ENCODE measurements at regions not wholly inside any gene's neighbourhood (a gene's known extent, or its start where the extent isn't known, plus 50 kb on each side); places are given as distances from the start of the nearest gene placed in this dataset.
A peak's percentile ranks its signal among the peaks of the same experiment; 100 is the strongest.
"Not testable (repeated sequence)": the region's sequence is repeated elsewhere in the genome, so short reads cannot be mapped to it uniquely, and the experiment has no call there.

- H3K4me3 Mint-ChIP-seq; H3K27ac Mint-ChIP-seq; H3K9me3 Mint-ChIP-seq; DNase-seq; H3K27me3 Mint-ChIP-seq; H3K36me3 Mint-ChIP-seq (ENCODE audit: low read depth); ATAC-seq; H3K4me1 Mint-ChIP-seq: not testable (repeated sequence)
Observed at GRCh38 chr17:62231293-62231692, 149.1 kb upstream of the EFCAB3 start.

GRCh38 chr17:62226610-62227240 lies 153.6 kb upstream of the EFCAB3 start:
- not testable (repeated sequence) for H3K36me3 Mint-ChIP-seq (ENCODE audit: low read depth); H3K27me3 Mint-ChIP-seq; ATAC-seq; H3K4me1 Mint-ChIP-seq; H3K4me3 Mint-ChIP-seq; H3K9me3 Mint-ChIP-seq; H3K27ac Mint-ChIP-seq
- DNase-seq = peak; percentile 2

- ATAC-seq; H3K36me3 Mint-ChIP-seq (ENCODE audit: low read depth); H3K4me1 Mint-ChIP-seq; H3K27ac Mint-ChIP-seq; DNase-seq; H3K27me3 Mint-ChIP-seq; H3K9me3 Mint-ChIP-seq; H3K4me3 Mint-ChIP-seq: not testable (repeated sequence)
Observed at GRCh38 chr17:62223585-62223984, 156.8 kb upstream of the EFCAB3 start.

- no peak for DNase-seq
- ATAC-seq = no peak
Observed at GRCh38 chr17:62219221-62219899, 154.3 kb upstream of the MED13 start.

GRCh38 chr17:62216847-62217246 lies 151.8 kb upstream of the MED13 start:
- no peak overlapping the region for H3K4me3 Mint-ChIP-seq
- H3K4me1 Mint-ChIP-seq = no peaks in the 10 kb centered on the region
- H3K36me3 Mint-ChIP-seq (ENCODE audit: low read depth) = no peaks in the 10 kb centered on the region
- no peak for ATAC-seq
- H3K27ac Mint-ChIP-seq = no peak overlapping the region
- DNase-seq = no peak
- no peaks in the 10 kb centered on the region for H3K9me3 Mint-ChIP-seq
- H3K27me3 Mint-ChIP-seq = peaks cover 11% of the 10 kb centered on the region

More at GRCh38 chr17:62219221-62219899, 154.3 kb upstream of the MED13 start:
- Mint-ChIP-seq H3K36me3 (ENCODE audit: low read depth) (no peaks in the 10 kb centered on the region), H3K4me1 (no peaks in the 10 kb centered on the region), H3K27me3 (peaks cover 3% of the 10 kb centered on the region), H3K4me3 (no peak overlapping the region), H3K9me3 (no peaks in the 10 kb centered on the region), H3K27ac (no peak overlapping the region)

DNA sequence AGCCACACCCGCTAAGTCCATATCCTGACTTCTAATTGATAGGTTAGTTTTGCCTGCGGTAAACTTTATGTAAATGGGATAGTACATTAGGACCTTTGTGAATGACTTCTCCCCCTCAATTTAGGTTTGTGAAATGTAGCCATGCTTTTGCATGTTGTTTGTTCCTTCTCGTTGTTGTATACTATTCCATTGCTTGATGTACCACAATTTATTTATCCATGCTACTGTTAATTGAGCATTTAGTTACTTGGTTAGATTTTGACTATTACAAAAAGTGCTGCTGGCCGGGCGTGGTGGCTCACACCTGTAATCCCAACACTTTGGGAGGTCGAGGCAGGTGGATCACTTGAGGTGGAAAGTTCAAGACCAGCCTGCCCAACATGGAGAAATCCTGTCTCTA lies 150.8 kb upstream of the MED13 start:
- H3K4me1 Mint-ChIP-seq; H3K36me3 Mint-ChIP-seq (ENCODE audit: low read depth); H3K27ac Mint-ChIP-seq; DNase-seq; H3K9me3 Mint-ChIP-seq; ATAC-seq; H3K4me3 Mint-ChIP-seq: not testable (repeated sequence)
- H3K27me3 Mint-ChIP-seq = peaks cover 11% of the 10 kb centered on the region

- H3K27me3 Mint-ChIP-seq = no peaks in the 10 kb centered on the region
- ATAC-seq = no peak
- no peaks in the 10 kb centered on the region for H3K4me1 Mint-ChIP-seq
- peaks cover 5% of the 10 kb centered on the region for H3K9me3 Mint-ChIP-seq
- no peak overlapping the region for H3K4me3 Mint-ChIP-seq
- H3K36me3 Mint-ChIP-seq (ENCODE audit: low read depth) = no peaks in the 10 kb centered on the region
- no peak overlapping the region for H3K27ac Mint-ChIP-seq
- DNase-seq = no peak
Observed at GRCh38 chr17:62206550-62206949, 141.5 kb upstream of the MED13 start.

DNA sequence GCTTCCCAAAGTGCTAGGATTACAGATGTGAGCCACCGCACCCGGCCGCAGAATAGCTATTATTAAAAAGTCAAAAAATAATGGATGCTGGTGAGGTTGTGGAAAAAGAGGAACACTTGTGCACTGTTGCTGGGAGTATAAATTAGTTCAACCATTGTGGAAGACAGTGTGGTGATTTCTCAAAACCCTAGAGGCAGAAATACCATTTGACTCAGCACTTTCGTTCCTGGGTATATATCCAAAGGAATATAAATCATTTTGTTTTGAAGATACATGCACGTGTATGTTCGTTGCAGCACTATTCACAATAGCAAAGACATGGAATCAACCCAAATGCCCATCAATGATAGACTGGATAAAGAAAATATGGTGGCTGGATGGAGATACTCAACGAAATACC lies 132.1 kb upstream of the MED13 start:
- not testable (repeated sequence) for H3K4me3 Mint-ChIP-seq; ATAC-seq; H3K9me3 Mint-ChIP-seq; H3K36me3 Mint-ChIP-seq (ENCODE audit: low read depth); H3K27ac Mint-ChIP-seq; H3K27me3 Mint-ChIP-seq; DNase-seq; H3K4me1 Mint-ChIP-seq

DNA sequence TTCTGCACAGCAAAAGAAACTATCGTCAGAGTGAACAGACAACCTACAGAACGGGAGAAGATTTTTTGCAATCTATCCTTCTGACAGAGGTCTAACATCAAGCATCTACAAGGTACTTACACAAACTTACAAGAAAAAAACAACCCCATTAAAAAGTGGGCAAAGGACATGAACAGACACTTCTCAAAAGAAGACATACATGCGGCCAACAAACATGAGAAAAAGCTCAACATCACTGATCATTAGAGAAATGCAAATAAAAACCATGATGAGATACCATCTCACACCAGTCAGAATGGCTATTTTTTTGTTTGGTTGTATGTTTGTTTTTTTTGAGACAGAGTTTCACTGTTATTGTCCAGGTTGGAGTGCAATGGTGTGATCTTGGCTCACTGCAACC lies 131.5 kb upstream of the MED13 start:
- not testable (repeated sequence) for H3K4me1 Mint-ChIP-seq; ATAC-seq; H3K27ac Mint-ChIP-seq; H3K27me3 Mint-ChIP-seq; H3K4me3 Mint-ChIP-seq; H3K36me3 Mint-ChIP-seq (ENCODE audit: low read depth); DNase-seq; H3K9me3 Mint-ChIP-seq

DNA sequence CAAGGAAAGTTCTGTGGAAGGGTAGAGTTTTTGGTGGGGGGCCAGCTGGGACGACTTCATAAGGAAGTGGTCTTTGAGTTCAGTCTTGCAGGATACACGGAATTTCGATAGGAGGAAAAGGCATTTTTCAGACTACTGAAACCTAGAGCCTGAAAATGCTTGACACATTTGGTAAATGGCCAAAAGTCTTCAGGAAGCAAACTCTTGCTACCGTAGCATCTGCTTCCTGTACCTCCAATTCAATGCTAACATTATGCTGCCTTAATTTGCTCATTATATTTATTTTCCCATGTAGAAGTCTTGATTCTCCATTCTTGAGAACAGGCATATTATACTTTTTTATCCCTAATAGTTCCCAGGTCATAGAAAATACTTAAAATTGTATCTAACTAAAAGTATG lies 129.3 kb upstream of the MED13 start:
- H3K27ac Mint-ChIP-seq = no peak overlapping the region
- no peaks in the 10 kb centered on the region for H3K36me3 Mint-ChIP-seq (ENCODE audit: low read depth)
- peaks cover 4% of the 10 kb centered on the region for H3K27me3 Mint-ChIP-seq
- no peak overlapping the region for H3K4me3 Mint-ChIP-seq
- no peaks in the 10 kb centered on the region for H3K9me3 Mint-ChIP-seq
- no peak for DNase-seq
- H3K4me1 Mint-ChIP-seq = no peaks in the 10 kb centered on the region
- ATAC-seq = no peak

DNA sequence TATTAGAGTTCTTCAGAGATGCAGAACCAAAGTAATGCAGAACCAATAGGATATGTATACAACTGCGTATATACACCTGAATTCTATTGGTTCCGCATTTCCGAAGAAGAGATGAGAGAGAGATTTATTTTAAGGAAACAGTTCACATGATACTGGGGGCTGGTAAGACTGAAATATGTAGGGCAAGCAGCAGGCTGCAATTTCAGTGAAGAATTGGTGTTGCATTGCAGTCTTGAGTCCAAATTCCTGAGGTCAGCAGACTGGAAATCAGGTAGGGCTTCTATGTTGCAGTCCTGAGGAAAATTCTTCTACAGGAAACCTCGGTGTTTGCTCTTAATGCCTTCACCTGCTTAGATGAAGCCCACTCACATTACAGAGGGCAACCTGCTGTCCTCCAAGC lies 128.2 kb upstream of the MED13 start:
- no peaks in the 10 kb centered on the region for H3K4me1 Mint-ChIP-seq
- peaks cover 4% of the 10 kb centered on the region for H3K27me3 Mint-ChIP-seq
- H3K9me3 Mint-ChIP-seq = no peaks in the 10 kb centered on the region
- no peaks in the 10 kb centered on the region for H3K36me3 Mint-ChIP-seq (ENCODE audit: low read depth)
- no peak overlapping the region for H3K27ac Mint-ChIP-seq
- DNase-seq (no peak), ATAC-seq (no peak)
- no peak overlapping the region for H3K4me3 Mint-ChIP-seq

DNA sequence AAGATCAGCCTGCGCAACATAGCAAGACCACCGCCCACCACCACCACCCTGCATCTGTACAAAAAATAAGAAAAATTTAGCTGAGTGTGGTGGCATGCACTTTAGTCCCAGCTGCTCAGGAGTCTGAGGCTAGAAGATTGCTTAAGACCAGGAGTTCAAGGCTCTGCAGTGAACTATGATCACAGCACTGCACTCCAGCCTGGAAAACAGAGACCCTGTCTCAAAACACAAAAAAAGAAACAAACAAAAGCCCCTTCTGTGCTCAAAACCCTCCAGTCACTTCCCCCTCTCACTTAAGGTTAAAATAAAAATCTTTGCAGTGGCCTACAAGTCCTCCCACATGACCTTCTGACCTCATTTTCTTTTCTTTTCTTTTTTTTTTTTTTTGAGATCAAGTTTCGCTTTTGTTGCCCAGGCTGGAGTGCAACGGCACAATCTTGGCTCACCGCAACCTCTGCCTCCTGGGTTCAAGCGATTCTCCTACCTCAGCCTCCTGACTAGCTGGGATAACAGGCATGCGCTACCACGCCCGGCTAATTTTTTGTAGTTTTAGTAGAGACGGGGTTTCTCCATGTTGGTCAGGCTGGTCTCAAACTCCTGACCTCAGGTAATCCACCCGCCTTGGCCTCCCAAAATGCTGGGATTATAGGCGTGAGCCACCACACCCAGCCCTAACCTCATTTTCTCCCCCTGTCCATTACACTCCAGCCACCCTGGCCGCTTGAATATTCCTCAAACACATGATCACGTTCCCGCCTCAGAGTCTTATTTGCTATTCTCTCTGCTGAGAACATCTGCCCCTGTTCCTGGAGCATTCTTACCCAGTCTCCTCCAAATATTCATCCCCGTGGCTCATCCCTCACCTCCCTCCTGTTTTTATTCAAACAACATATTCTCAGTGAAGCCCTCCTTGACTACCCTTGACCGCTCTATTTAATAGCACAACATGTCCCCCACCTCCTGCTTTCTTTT lies 126.6 kb upstream of the MED13 start:
- DNase-seq (no peak), ATAC-seq (no peak)
- Mint-ChIP-seq H3K27me3 (peaks cover 4% of the 10 kb centered on the region), H3K4me3 (no peak overlapping the region), H3K27ac (no peak overlapping the region), H3K36me3 (ENCODE audit: low read depth) (no peaks in the 10 kb centered on the region), H3K9me3 (no peaks in the 10 kb centered on the region), H3K4me1 (no peaks in the 10 kb centered on the region)

- no peak overlapping the region for H3K27ac Mint-ChIP-seq
- H3K36me3 Mint-ChIP-seq (ENCODE audit: low read depth) = no peaks in the 10 kb centered on the region
- DNase-seq = no peak
- peaks cover 3% of the 10 kb centered on the region for H3K27me3 Mint-ChIP-seq
- H3K9me3 Mint-ChIP-seq = no peaks in the 10 kb centered on the region
- no peak for ATAC-seq
- H3K4me1 Mint-ChIP-seq = no peaks in the 10 kb centered on the region
- no peak overlapping the region for H3K4me3 Mint-ChIP-seq
Observed at GRCh38 chr17:62189377-62189776, 124.3 kb upstream of the MED13 start.

DNA sequence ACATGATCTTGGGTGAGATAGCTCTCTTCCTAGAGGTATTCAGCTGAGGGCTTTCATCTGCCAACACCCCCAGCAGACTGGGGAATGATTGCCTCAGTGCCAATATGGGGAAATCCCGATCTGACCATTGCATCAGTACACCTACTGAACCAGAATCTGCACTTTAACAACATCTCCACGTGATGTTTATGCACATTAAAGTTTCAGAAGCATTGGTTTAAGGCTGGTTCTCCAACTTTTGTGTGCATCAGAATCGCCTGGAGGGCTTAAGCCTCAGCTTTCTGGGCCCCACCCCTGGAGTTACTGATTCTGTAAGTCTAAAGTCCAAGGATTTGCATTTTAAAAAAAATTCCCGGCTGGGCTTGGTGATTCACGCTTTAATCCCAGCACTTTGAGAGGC lies 123.6 kb upstream of the MED13 start:
- DNase-seq (no peak), ATAC-seq (no peak)
- H3K27me3 Mint-ChIP-seq = no peaks in the 10 kb centered on the region
- H3K4me3 Mint-ChIP-seq = no peak overlapping the region
- no peaks in the 10 kb centered on the region for H3K4me1 Mint-ChIP-seq
- H3K9me3 Mint-ChIP-seq = no peaks in the 10 kb centered on the region
- H3K36me3 Mint-ChIP-seq (ENCODE audit: low read depth) = no peaks in the 10 kb centered on the region
- H3K27ac Mint-ChIP-seq = no peak overlapping the region

GRCh38 chr17:62187681-62188080 lies 122.6 kb upstream of the MED13 start:
- H3K4me3 Mint-ChIP-seq = no peak overlapping the region
- H3K27me3 Mint-ChIP-seq = no peaks in the 10 kb centered on the region
- no peak for DNase-seq
- ATAC-seq = no peak
- no peaks in the 10 kb centered on the region for H3K4me1 Mint-ChIP-seq
- no peaks in the 10 kb centered on the region for H3K36me3 Mint-ChIP-seq (ENCODE audit: low read depth)
- H3K9me3 Mint-ChIP-seq = no peaks in the 10 kb centered on the region
- no peak overlapping the region for H3K27ac Mint-ChIP-seq

Data from activated naive CD8-positive, alpha-beta T cell treated with anti-CD3 and anti-CD28 coated beads, Interleukin-2, amount 50 U/mL, for 24 hours (primary cell).